CD8-positive, alpha-beta memory T cell (primary cell): ENCODE measurements at regions not wholly inside any gene's neighbourhood (a gene's known extent, or its start where the extent isn't known, plus 50 kb on each side); places are given as distances from the start of the nearest gene placed in this dataset.

Experiments used
- CTCF ChIA-PET: fragments of 350-600 bp; sonication (Branson Sonifier 250); formaldehyde crosslinking; loops from one replicate; lab custom pipeline; 2021; ENCODE audit warnings: antibody characterized with exemption; lab: Charles Lee
- POLR2A ChIA-PET: fragments of 350-600 bp; sonication (Branson Sonifier 250); formaldehyde crosslinking; loops from one replicate; lab custom pipeline; 2021; ENCODE audit warnings: antibody characterized with exemption; lab: Charles Lee
- DNase-seq, 5 donors: peaks; one replicate each; pipeline versions ENCODE4 v3.0.0 to v3.0.0-alpha.2; 2020 to 2022; ENCODE audit warnings: mixed read lengths in 1 of 5
- H3K27ac ChIP-seq: one replicate; pipeline ENCODE4 v1.7.0; 2013; ENCODE audit warnings: low read depth, mild to moderate bottlenecking, low read length, moderate library complexity
- H3K27me3 ChIP-seq: 2 replicates; pipeline ENCODE4 v1.7.0; 2013; ENCODE audit warnings: low read length, mild to moderate bottlenecking; ENCODE audit not compliant: insufficient read depth, poor library complexity, severe bottlenecking
- H3K36me3 ChIP-seq: 2 replicates; pipeline ENCODE4 v1.7.0; 2013; ENCODE audit warnings: mild to moderate bottlenecking, low read length, moderate library complexity; ENCODE audit not compliant: insufficient read depth
- H3K4me1 ChIP-seq: 2 replicates; pipeline ENCODE4 v1.7.0; 2013; ENCODE audit warnings: mild to moderate bottlenecking, low read length, moderate library complexity; ENCODE audit not compliant: insufficient read depth
- H3K4me3 ChIP-seq: 2 replicates; pipeline ENCODE4 v1.7.0; 2013; ENCODE audit warnings: mild to moderate bottlenecking, low read length
- H3K9me3 ChIP-seq: 2 replicates; pipeline ENCODE4 v1.7.0; 2013; ENCODE audit warnings: mild to moderate bottlenecking, low read length
- H3K27ac Mint-ChIP-seq, 8 donors: one replicate each; pipeline ENCODE4 v1.8.0; 2020 to 2021; ENCODE audit warnings: mixed read lengths in 8 of 8, mild to moderate bottlenecking in 6 of 8, inconsistent platforms in 3 of 8, moderate library complexity in 3 of 8
- H3K27me3 Mint-ChIP-seq, 2 donors: one replicate each; pipeline ENCODE4 v1.8.0; 2020 to 2021; ENCODE audit warnings: mixed read lengths in 2 of 2, mild to moderate bottlenecking in 1 of 2, moderate library complexity in 1 of 2
- H3K36me3 Mint-ChIP-seq, 3 donors: one replicate each; pipeline ENCODE4 v1.8.0; 2020 to 2021; ENCODE audit warnings: mixed read lengths in 3 of 3, inconsistent platforms in 1 of 3, mild to moderate bottlenecking in 1 of 3
- H3K4me1 Mint-ChIP-seq, 3 donors: one replicate each; pipeline ENCODE4 v1.8.0; 2020 to 2021; ENCODE audit warnings: mixed read lengths in 3 of 3, inconsistent platforms in 1 of 3, mild to moderate bottlenecking in 1 of 3
- H3K4me3 Mint-ChIP-seq, 7 donors: one replicate each; pipeline ENCODE4 v1.8.0; 2020 to 2021; ENCODE audit warnings: mixed read lengths in 7 of 7, mild to moderate bottlenecking in 6 of 7, moderate library complexity in 4 of 7, inconsistent platforms in 2 of 7
- H3K9me3 Mint-ChIP-seq, 5 donors: one replicate each; pipeline ENCODE4 v1.8.0; 2020 to 2022; ENCODE audit warnings: mixed read lengths in 5 of 5, mild to moderate bottlenecking in 3 of 5, moderate library complexity in 2 of 5, inconsistent platforms in 1 of 5

DNA sequence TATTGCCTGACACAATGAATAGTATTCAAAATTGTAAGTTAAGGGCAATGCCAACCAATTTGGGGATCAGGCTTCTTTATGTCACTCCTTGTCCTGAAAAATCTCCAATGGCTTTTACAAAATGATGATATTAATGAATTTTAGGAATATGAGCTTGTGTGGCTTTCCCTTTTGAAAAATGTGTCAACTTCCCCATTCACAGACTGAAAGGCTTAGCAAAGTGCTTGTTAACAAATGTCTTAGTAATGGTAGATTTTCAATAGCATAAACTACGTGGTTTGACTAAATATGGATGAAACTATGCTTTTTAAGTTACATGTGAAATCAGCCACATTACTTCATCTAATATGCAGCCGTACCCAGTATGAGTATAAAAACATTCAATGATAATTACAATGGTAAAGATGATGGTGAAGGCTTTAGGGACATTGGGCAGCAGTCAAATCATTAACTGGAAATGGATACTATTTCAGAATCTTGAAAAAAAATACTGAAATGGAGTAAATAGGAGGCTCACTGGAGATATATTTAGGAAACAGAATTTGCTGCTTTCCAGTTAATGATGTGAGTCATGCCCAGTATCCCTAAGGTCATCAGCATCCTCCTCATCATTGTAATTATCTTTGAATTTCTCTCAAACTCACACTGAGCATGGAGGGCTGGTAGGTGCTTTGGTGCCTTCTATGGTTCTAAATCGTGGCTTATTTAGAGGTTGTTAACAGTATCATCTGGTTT, 113.3 kb upstream of the ZNF608 start:
- Histone ChIP-seq H3K27ac (no peak overlapping the region), H3K4me3 (no peak overlapping the region), H3K36me3 (no peaks in the 10 kb centered on the region), H3K4me1 (no peaks in the 10 kb centered on the region), H3K27me3 (no peaks in the 10 kb centered on the region), H3K9me3 (no peaks in the 10 kb centered on the region)
- Mint-ChIP-seq H3K4me1 (no peaks in the 10 kb centered on the region), H3K27ac (no peak overlapping the region), H3K36me3 (no peaks in the 10 kb centered on the region), H3K4me3 (no peak overlapping the region), H3K27me3 (no peaks in the 10 kb centered on the region), H3K9me3 (peaks cover 0 to 10% (median 4%) of the 10 kb centered on the region in 5 donors)
- DNase-seq, result no peak
- ChIA-PET CTCF (no interaction called here), POLR2A (no interaction called here)

DNA sequence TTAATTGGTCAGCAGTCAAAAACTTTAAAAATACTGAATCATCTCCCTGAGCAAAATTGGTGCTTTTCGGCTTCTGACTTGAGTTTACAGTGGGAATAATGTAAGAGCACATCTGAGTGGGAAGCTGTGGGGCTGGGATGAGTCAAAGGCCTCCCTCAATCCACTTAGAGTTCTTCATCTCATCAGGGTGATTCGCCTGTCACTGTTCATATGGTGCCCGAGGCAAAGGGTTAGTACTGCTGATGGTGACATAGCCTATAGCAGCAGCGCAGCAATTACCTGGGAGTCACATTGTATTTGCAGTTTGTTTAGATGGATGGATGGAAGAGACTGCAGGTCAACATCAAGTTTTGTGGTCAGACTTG, 113.8 kb upstream of the ZNF608 start:
- Mint-ChIP-seq H3K27ac (no peak overlapping the region), H3K9me3 (peaks cover 0 to 10% (median 5%) of the 10 kb centered on the region in 5 donors), H3K27me3 (no peaks in the 10 kb centered on the region), H3K36me3 (no peaks in the 10 kb centered on the region), H3K4me3 (no peak overlapping the region), H3K4me1 (no peaks in the 10 kb centered on the region)
- H3K4me3 ChIP-seq, result no peak overlapping the region
- no peak overlapping the region for H3K27ac ChIP-seq
- no peaks in the 10 kb centered on the region for H3K27me3 ChIP-seq
- ChIA-PET CTCF (no interaction called here), POLR2A (no interaction called here)
- no peaks in the 10 kb centered on the region for H3K36me3 ChIP-seq
- DNase-seq, result no peak
- no peaks in the 10 kb centered on the region for H3K9me3 ChIP-seq
- no peaks in the 10 kb centered on the region for H3K4me1 ChIP-seq

DNA sequence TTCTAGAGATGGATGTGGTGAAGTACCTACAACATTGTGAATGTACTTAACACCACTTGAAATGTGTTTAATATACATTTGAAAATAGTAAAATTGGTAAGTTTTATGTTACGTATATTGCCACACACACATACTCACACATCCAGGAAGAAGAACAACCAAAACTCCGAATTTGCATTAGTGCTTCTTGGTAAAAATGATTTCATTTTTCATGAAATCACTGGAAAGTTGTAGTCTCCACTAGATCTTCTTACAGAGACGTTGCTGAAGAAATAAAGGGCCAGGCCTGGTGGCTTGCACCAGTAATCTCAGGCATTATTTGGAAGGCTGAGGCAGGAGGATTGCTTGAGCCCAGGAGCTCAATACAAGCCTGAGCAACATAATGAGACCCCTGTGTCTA, 118.6 kb upstream of the ZNF608 start:
- no peaks in the 10 kb centered on the region for H3K36me3 Mint-ChIP-seq
- Histone ChIP-seq H3K36me3 (no peaks in the 10 kb centered on the region), H3K27ac (no peak overlapping the region), H3K4me1 (no peaks in the 10 kb centered on the region), H3K9me3 (no peaks in the 10 kb centered on the region), H3K4me3 (no peak overlapping the region), H3K27me3 (no peaks in the 10 kb centered on the region)
- CTCF ChIA-PET, result no interaction called here
- H3K9me3 Mint-ChIP-seq, result peaks cover 0 to 16% (median 5%) of the 10 kb centered on the region in 5 donors
- POLR2A ChIA-PET, result no interaction called here
- DNase-seq, result no peak
- peaks cover 0 to 9% (median 5%) of the 10 kb centered on the region in 3 donors for H3K4me1 Mint-ChIP-seq
- no peaks in the 10 kb centered on the region for H3K27me3 Mint-ChIP-seq
- H3K27ac Mint-ChIP-seq, result no peak overlapping the region
- no peak overlapping the region for H3K4me3 Mint-ChIP-seq

DNA sequence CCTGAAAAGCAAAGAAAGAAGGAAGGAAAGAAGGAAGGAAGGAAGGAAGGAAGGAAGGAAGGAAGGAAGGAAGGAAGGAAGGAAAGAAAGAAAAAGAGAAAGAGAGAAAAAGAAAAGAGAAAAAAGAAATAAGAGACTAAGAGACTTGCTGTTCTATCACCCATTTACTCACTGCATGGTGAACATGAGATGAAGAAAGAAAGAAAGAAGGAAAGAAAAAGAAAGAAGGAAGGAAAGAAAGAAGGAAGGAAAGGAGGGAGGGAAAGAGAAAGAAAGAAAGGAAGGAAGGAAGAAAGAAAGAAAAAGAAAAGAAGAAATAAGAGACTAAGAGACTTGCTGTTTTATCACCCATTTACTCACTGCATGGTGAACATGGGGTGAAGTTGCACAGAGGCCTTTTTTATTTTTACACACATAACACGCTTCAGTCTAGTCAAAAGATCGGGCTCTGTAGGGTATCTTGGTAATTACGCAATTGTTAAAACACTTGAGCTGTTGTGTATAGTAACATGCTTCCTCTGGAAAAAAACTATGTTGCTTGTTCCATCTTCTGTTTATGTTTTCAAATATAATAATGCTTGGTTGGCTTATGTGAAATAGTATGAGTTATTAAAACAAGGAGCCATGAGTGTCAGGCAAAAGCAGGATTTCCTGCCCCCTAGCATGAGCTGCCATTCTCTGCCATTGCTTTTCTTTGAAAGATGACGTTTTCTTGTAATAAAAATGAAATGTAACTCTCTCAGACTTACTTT, 119.3 kb upstream of the ZNF608 start:
- Mint-ChIP-seq H3K4me3 (no peak overlapping the region), H3K9me3 (peaks cover 0 to 16% (median 5%) of the 10 kb centered on the region in 5 donors), H3K27me3 (no peaks in the 10 kb centered on the region), H3K27ac (no peak overlapping the region), H3K36me3 (no peaks in the 10 kb centered on the region), H3K4me1 (peaks cover 0 to 9% (median 5%) of the 10 kb centered on the region in 3 donors)
- Histone ChIP-seq H3K4me3 (no peak overlapping the region), H3K27ac (no peak overlapping the region), H3K27me3 (no peaks in the 10 kb centered on the region), H3K4me1 (no peaks in the 10 kb centered on the region), H3K9me3 (no peaks in the 10 kb centered on the region), H3K36me3 (no peaks in the 10 kb centered on the region)
- no peak for DNase-seq
- ChIA-PET POLR2A (no interaction called here), CTCF (no interaction called here)

DNA sequence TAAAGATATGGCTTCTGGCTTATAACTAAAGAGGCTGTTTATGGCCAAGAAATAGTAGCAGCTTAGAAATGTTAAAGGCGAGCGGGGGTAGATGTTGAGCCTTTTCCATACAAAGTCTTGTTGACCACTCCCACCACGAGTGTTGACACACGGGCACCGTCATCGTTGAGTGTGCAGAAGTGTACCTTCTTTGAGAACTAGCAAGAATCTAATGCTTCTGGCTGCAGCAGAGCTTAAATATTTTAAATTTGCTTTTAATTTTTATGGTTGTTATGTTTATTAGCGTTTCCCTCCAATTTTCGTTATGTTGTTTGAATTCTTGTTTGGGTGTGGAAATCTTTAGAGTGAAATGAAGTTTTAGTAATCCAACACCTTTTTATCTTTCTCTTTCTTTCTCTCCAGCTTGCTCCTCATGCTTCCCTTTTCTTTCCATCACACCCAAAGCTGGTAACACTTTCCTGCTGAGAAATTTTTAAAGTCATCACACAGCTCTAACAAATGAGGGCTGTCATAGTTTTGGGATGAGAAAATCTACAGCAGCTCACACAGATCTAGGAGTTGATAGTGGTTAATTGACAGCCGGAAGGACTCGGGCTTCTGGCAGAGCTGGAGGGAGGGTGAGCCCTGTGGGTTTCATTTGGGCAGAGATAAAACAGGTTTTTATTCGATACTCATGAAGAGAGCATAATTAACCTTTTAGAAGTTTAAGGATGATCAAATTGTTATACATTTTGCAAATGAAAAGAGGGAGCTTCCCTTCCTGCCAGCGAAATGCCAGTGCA, 120.1 kb upstream of the ZNF608 start:
- Histone ChIP-seq H3K9me3 (no peaks in the 10 kb centered on the region), H3K36me3 (no peaks in the 10 kb centered on the region), H3K27me3 (no peaks in the 10 kb centered on the region), H3K27ac (no peak overlapping the region), H3K4me1 (no peaks in the 10 kb centered on the region), H3K4me3 (no peak overlapping the region)
- Mint-ChIP-seq H3K9me3 (peaks cover 0 to 15% (median 5%) of the 10 kb centered on the region in 5 donors), H3K4me1 (peaks cover 0 to 9% (median 5%) of the 10 kb centered on the region in 3 donors), H3K27ac (no peak overlapping the region), H3K4me3 (no peak overlapping the region), H3K27me3 (no peaks in the 10 kb centered on the region), H3K36me3 (no peaks in the 10 kb centered on the region)
- ChIA-PET CTCF (no interaction called here), POLR2A (no interaction called here)
- DNase-seq, result no peak

DNA sequence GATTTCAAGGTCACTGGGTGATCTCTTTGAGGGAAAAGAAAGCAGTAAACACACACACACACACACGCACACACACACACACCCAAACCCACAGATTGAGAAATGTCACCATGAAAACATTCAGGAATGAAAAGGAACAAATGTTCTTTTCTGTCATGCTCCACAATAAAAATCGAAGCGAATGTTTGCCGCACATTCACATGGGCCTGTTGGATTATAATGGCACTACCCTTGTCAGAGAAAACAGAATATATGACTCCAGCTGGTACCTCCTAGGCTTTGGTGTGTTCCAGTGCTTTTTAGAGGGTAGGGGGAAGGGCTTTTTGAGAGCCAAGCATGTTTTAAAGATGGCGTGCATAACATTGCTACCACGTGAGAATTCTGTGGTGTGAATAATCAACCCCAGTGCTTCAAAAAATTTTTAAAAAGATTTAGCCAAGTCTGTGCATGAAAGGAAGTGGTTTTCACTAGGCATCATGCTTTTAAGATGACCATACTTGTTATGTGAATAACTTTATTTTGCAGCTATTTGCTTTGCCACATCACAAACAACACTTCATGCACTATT, 120.8 kb upstream of the ZNF608 start:
- Mint-ChIP-seq H3K9me3 (peaks cover 0 to 13% (median 3%) of the 10 kb centered on the region in 5 donors), H3K36me3 (no peaks in the 10 kb centered on the region), H3K27ac (no peak overlapping the region), H3K4me3 (no peak overlapping the region), H3K27me3 (no peaks in the 10 kb centered on the region), H3K4me1 (peaks cover 0 to 9% (median 5%) of the 10 kb centered on the region in 3 donors)
- Histone ChIP-seq H3K36me3 (no peaks in the 10 kb centered on the region), H3K4me3 (no peak overlapping the region), H3K27ac (no peak overlapping the region), H3K27me3 (no peaks in the 10 kb centered on the region), H3K9me3 (no peaks in the 10 kb centered on the region), H3K4me1 (no peaks in the 10 kb centered on the region)
- DNase-seq, result no peak
- POLR2A ChIA-PET, result no interaction called here
- CTCF ChIA-PET, result no interaction called here

DNA sequence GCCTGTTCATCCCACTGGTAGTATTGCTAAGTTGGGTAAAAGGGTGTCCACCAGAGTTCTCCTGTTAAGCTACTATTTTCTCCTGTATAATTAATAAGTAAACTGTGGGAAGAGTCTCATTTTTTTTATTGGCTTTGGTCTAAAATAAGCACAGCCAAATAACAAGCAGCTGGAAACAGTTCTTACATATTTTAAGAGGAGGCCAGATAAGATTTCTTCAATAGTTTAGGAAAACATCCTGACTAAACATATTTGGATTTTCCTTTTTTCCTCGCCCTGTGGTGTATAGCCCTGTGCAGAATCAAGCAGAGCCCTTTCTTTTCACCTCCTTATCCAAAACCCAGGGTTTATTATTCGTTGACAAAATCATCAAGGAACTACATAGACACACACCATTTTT, 122.2 kb upstream of the ZNF608 start:
- Histone ChIP-seq H3K4me3 (no peak overlapping the region), H3K27me3 (no peaks in the 10 kb centered on the region), H3K4me1 (no peaks in the 10 kb centered on the region), H3K27ac (no peak overlapping the region), H3K9me3 (no peaks in the 10 kb centered on the region), H3K36me3 (no peaks in the 10 kb centered on the region)
- peaks cover 0 to 9% (median 5%) of the 10 kb centered on the region in 3 donors for H3K4me1 Mint-ChIP-seq
- POLR2A ChIA-PET, result no interaction called here
- no peak overlapping the region for H3K4me3 Mint-ChIP-seq
- no peak overlapping the region for H3K27ac Mint-ChIP-seq
- DNase-seq, result no peak
- CTCF ChIA-PET, result no interaction called here
- no peaks in the 10 kb centered on the region for H3K27me3 Mint-ChIP-seq
- H3K36me3 Mint-ChIP-seq, result no peaks in the 10 kb centered on the region
- H3K9me3 Mint-ChIP-seq, result peaks cover 0 to 15% (median 3%) of the 10 kb centered on the region in 5 donors
